ENCODE measurements at regions not wholly inside any gene's neighbourhood (a gene's known extent, or its start where the extent isn't known, plus 50 kb on each side); places are given as distances from the start of the nearest gene placed in this dataset.

DNA sequence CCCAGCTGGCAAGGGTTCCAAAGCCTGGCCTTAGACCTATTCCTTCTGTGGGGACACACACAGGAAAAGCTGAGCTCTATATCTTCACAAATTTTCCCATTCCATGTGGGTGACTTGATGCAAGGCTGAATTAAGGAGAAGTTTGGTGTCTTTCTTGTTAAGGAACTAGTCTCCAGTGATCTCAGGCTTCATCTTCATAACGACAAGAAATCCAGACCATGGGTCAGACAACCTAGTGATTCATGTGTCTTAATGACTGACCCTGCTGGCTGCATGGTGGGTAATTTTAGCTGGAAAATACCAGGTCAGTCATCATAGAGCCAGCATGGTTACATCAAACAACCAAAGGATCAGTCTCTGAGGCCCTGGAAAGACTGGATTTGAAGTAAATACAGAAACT lies 112.7 kb upstream of the SLC4A7 start:
- no peaks in the 10 kb centered on the region for H3K79me1 ChIP-seq (ENCODE audit: insufficient read depth, low read depth, low read length, poor library complexity, severe bottlenecking)
- Mint-ChIP-seq H3K36me3 (ENCODE audit: insufficient read depth in 1 of 3, low read depth in 3 of 3) (no peaks in the 10 kb centered on the region), H3K27ac (no peak overlapping the region), H3K4me3 (no peak overlapping the region), H3K27me3 (ENCODE audit: low read depth) (no peaks in the 10 kb centered on the region), H3K4me1 (peaks cover 8 to 10% of the 10 kb centered on the region in 2 experiments; a peak in 2 of 4 replicates), H3K9me3 (no peaks in the 10 kb centered on the region)
- no peaks in the 10 kb centered on the region; the same call in 1 of the 2 replicates for H3K4me1 ChIP-seq (ENCODE audit: insufficient read depth, low read length)
- WGBS (ENCODE audit: extremely low coverage, insufficient read length, low lambda C conversion rate) = no CpG with 5 or more reads among the region's 1 CpG
- H4K91ac ChIP-seq (ENCODE audit: insufficient read length, low read depth, low read length) = no peak overlapping the region
- H3K18ac ChIP-seq (ENCODE audit: insufficient read length, low read depth, low read length) = no peak overlapping the region
- no peak overlapping the region for H3K4ac ChIP-seq (ENCODE audit: low read depth, low read length)
- H4K5ac ChIP-seq (ENCODE audit: insufficient read length, low read depth, low read length) = no peak overlapping the region
- no peak overlapping the region for H3K56ac ChIP-seq (ENCODE audit: insufficient read length, low read depth, low read length)
- H3K23me2 ChIP-seq (ENCODE audit: insufficient read length, low read depth, low read length, poor library complexity, severe bottlenecking) = no peaks in the 10 kb centered on the region
- no peak overlapping the region for H2BK12ac ChIP-seq (ENCODE audit: insufficient read length, low read depth, low read length)
- no peak overlapping the region for H3K27ac ChIP-seq (ENCODE audit: insufficient read length, low read depth, low read length)
- no peak overlapping the region for H4K8ac ChIP-seq (replicated peaks; ENCODE audit: insufficient read length, low read depth, low read length)
- TF ChIP-seq, protein P1, sequence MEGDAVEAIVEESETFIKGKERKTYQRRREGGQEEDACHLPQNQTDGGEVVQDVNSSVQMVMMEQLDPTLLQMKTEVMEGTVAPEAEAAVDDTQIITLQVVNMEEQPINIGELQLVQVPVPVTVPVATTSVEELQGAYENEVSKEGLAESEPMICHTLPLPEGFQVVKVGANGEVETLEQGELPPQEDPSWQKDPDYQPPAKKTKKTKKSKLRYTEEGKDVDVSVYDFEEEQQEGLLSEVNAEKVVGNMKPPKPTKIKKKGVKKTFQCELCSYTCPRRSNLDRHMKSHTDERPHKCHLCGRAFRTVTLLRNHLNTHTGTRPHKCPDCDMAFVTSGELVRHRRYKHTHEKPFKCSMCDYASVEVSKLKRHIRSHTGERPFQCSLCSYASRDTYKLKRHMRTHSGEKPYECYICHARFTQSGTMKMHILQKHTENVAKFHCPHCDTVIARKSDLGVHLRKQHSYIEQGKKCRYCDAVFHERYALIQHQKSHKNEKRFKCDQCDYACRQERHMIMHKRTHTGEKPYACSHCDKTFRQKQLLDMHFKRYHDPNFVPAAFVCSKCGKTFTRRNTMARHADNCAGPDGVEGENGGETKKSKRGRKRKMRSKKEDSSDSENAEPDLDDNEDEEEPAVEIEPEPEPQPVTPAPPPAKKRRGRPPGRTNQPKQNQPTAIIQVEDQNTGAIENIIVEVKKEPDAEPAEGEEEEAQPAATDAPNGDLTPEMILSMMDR (conservative IDR thresholded peaks at IDR 0.05) = no peak
- no peak overlapping the region for H3K14ac ChIP-seq (ENCODE audit: insufficient read depth, low read length)
- H2BK15ac ChIP-seq (ENCODE audit: low read depth, low read length) = no peak overlapping the region
- no peak overlapping the region for H2BK20ac ChIP-seq (ENCODE audit: low read depth, low read length, poor library complexity, severe bottlenecking)
- no peak overlapping the region for H2AFZ ChIP-seq (ENCODE audit: low read length)
- DNase-seq = no peak
- no peak overlapping the region for H2BK5ac ChIP-seq (ENCODE audit: insufficient read length, low read length)
- H3K23ac ChIP-seq (ENCODE audit: insufficient read length, low read depth, low read length) = no peak overlapping the region
- no peaks in the 10 kb centered on the region for H3K27me3 ChIP-seq (ENCODE audit: insufficient read depth, low read length)
- H3K9ac ChIP-seq (ENCODE audit: extremely low read depth, insufficient read length, low read length) = no peak overlapping the region
- H3K4me2 ChIP-seq (ENCODE audit: insufficient read depth, insufficient read length, low read length) = no peak overlapping the region
- no peaks in the 10 kb centered on the region for H3K79me2 ChIP-seq (ENCODE audit: insufficient read depth, low read length)
- H2BK120ac ChIP-seq (ENCODE audit: low read depth, low read length, poor library complexity, severe bottlenecking) = no peak overlapping the region
- no peaks in the 10 kb centered on the region for H3K9me3 ChIP-seq (ENCODE audit: control insufficient read depth, low read depth, low read length)
- H2AK5ac ChIP-seq (ENCODE audit: insufficient read length, low read length) = no peak overlapping the region
- no peak overlapping the region for H3T11ph ChIP-seq (ENCODE audit: low read length)
- H4K20me1 ChIP-seq (ENCODE audit: control insufficient read depth, insufficient read depth, insufficient read length) = no peaks in the 10 kb centered on the region
